ENCODE measurements at regions not wholly inside any gene's neighbourhood (a gene's known extent, or its start where the extent isn't known, plus 50 kb on each side); places are given as distances from the start of the nearest gene placed in this dataset.

- no peaks in the 10 kb centered on the region for H3K9me1 ChIP-seq (ENCODE audit: control insufficient read depth, insufficient read depth, low read length)
- no peaks in the 10 kb centered on the region for H4K20me1 ChIP-seq (replicated peaks; ENCODE audit: control insufficient read depth, insufficient read depth, low read length)
- H2AFZ ChIP-seq (ENCODE audit: low read depth, low read length) = peak overlapping the region; percentile 37
- H3K79me2 ChIP-seq (ENCODE audit: control insufficient read depth, insufficient read depth, low read length) = no peaks in the 10 kb centered on the region
- peak; percentile 57 to 63 for TF ChIP-seq TRIM24 (IDR thresholded peaks at IDR 0.05)
- TF ChIP-seq PKNOX1 (IDR thresholded peaks at IDR 0.05) = no peak
- TF ChIP-seq MYC (IDR thresholded peaks at IDR 0.05; ENCODE audit: low read depth, low read length) = 0 out of 2 replicates have a peak, but pooled peaks have one; percentile 23
- TF ChIP-seq MYC (CRISPR knock-in tag; IDR thresholded peaks at IDR 0.05; ENCODE audit: borderline replicate concordance, low read depth) = no peak
- TF ChIP-seq FOSL1 (tag; conservative IDR thresholded peaks at IDR 0.05) = peak; percentile 67
- TF ChIP-seq ETS1 (conservative IDR thresholded peaks at IDR 0.05; ENCODE audit: control insufficient read depth, low read depth, low read length) = no peak
- TF ChIP-seq CEBPB (tag; IDR thresholded peaks at IDR 0.05) = peak; percentile 84
- no peak for TF ChIP-seq CEBPG (CRISPR knock-in tag; IDR thresholded peaks at IDR 0.05)
- peak; percentile 64 to 73 for TF ChIP-seq CEBPG (tag; conservative IDR thresholded peaks at IDR 0.05 in 1 of 2, IDR thresholded peaks at IDR 0.05 in 1 of 2)
- no peak for TF ChIP-seq ZFPM2 (CRISPR knock-in tag; IDR thresholded peaks at IDR 0.05)
- TF ChIP-seq, protein P1, sequence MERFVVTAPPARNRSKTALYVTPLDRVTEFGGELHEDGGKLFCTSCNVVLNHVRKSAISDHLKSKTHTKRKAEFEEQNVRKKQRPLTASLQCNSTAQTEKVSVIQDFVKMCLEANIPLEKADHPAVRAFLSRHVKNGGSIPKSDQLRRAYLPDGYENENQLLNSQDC (CRISPR knock-in tag; IDR thresholded peaks at IDR 0.05) = no peak
- TF ChIP-seq NR2C2 (CRISPR knock-in tag; IDR thresholded peaks at IDR 0.05) = no peak
- TF ChIP-seq NR2C2 (tag; IDR thresholded peaks at IDR 0.05) = 0 out of 2 replicates have a peak, but pooled peaks have one; percentile 19
- TF ChIP-seq JUND (IDR thresholded peaks at IDR 0.05; ENCODE audit: borderline replicate concordance, low read depth, low read length) = peak; percentile 50
- peak; percentile 47; the same call in 1 of the 3 replicates for TF ChIP-seq JUND (tag; IDR thresholded peaks at IDR 0.05; ENCODE audit: borderline replicate concordance, low read depth, low read length)
- H3K4me2 ChIP-seq (ENCODE audit: insufficient read depth, low read length) = no peak overlapping the region; the same call in 1 of the 2 replicates
- ChIA-PET POLR2A (interaction anchor here (0.9 kb wide), 1 partner anchor 13 kb away, joined by 3 read pairs; no protein-coding TSS in a partner anchor), CTCF (ENCODE audit: low intra/inter-chr PET ratio) (no interaction called here)
- peaks cover 2 to 14% of the 10 kb centered on the region in 2 experiments; a peak in 1 of 5 replicates for H3K4me1 ChIP-seq (replicated peaks in 1 of 2; ENCODE audit: control insufficient read depth in 2 of 2, insufficient read depth in 2 of 2, low read length in 2 of 2)
- peak; percentile 58 for ATAC-seq
- no TSS peak for BruUV-seq (replicated peaks)
- no peaks in the 10 kb centered on the region for H3K27me3 ChIP-seq (ENCODE audit: control insufficient read depth in 2 of 2, insufficient read depth in 2 of 2, low read length in 2 of 2)
- H3K9ac ChIP-seq (ENCODE audit: insufficient read depth in 1 of 2, low read depth in 2 of 2, low read length in 2 of 2) = no peak overlapping the region
- no peak for DNase-seq (ENCODE audit: extremely low read depth in 1 of 4, low spot score in 3 of 4)
- FAIRE-seq = no peak
- in situ Hi-C loops (cut with MboI) (no loop called here), intact Hi-C loops (cut with micrococcal nuclease) (no loop called here)
- H3K9me3 ChIP-seq (replicated peaks; ENCODE audit: control insufficient read depth, insufficient read depth, low read depth, low read length) = no peaks in the 10 kb centered on the region
- no peak overlapping the region; the same call in 2 of the 3 replicates for H3K27ac ChIP-seq (ENCODE audit: extremely low read depth, low read depth, low read length)
- H3K4me3 ChIP-seq = no peak overlapping the region
- H3K36me3 ChIP-seq (ENCODE audit: control insufficient read depth, insufficient read depth, low read length) = no peaks in the 10 kb centered on the region
- WGBS (ENCODE audit: insufficient coverage, low coverage, missing lambda C conversion rate) = 15% methylated on average over 2 of the region's 2 CpGs
Observed at GRCh38 chr21:14690886-14691285, 144.8 kb upstream of the SAMSN1 start.

Data from K562 (cell line).